Neural cell (in vitro differentiated cells): ENCODE measurements at regions not wholly inside any gene's neighbourhood (a gene's known extent, or its start where the extent isn't known, plus 50 kb on each side); places are given as distances from the start of the nearest gene placed in this dataset.

ENCODE experiments used
- H2AFZ ChIP-seq: fragments of 200-600, 300-800 bp; sonication (generic), shearing (Covaris generic); 2 replicates; pipeline ENCODE4 v1.6.0; 2014; ENCODE audit warnings: low read depth, mild to moderate bottlenecking, antibody characterized with exemption, low read length, moderate library complexity
- H3F3A ChIP-seq: fragments of 200-600 bp; shearing (Covaris generic); 2 replicates; pipeline ENCODE4 v1.6.1; 2016; ENCODE audit warnings: mild to moderate bottlenecking, moderate library complexity, mixed read lengths, antibody characterized with exemption, low read length; ENCODE audit not compliant: insufficient read depth, poor library complexity, severe bottlenecking
- H3K27ac ChIP-seq: fragments of 200-600, 300-800 bp; sonication (generic), shearing (Covaris generic); 2 replicates; pipeline ENCODE4 v1.5.1; 2014; ENCODE audit warnings: mild to moderate bottlenecking, low read length, moderate library complexity
- H3K27me3 ChIP-seq: fragments of 300-800, 200-600 bp; sonication (generic), shearing (Covaris generic); 2 replicates; pipeline ENCODE4 v1.6.0; 2014; ENCODE audit warnings: mild to moderate bottlenecking, low read depth, low read length, moderate library complexity; ENCODE audit not compliant: insufficient read depth
- H3K36me3 ChIP-seq: fragments of 300-800, 200-600 bp; sonication (generic), shearing (Covaris generic); 2 replicates; pipeline ENCODE4 v1.5.1; 2014; ENCODE audit warnings: mild to moderate bottlenecking, antibody characterized with exemption, low read length, moderate library complexity; ENCODE audit not compliant: insufficient read depth
- H3K4me2 ChIP-seq: fragments of 300-800, 200-600 bp; sonication (generic), shearing (Covaris generic); 2 replicates; pipeline ENCODE4 v1.6.0; 2014; ENCODE audit warnings: mild to moderate bottlenecking, low read length
- H3K4me3 ChIP-seq: fragments of 300-800, 200-600 bp; sonication (generic), shearing (Covaris generic); 2 replicates; pipeline ENCODE4 v1.5.1; 2014; ENCODE audit warnings: mild to moderate bottlenecking, low read length, moderate library complexity
- H3K79me2 ChIP-seq: fragments of 200-600 bp; shearing (Covaris generic); replicated peaks from 2 replicates; pipeline ENCODE4 v1.6.0; 2014; ENCODE audit warnings: mild to moderate bottlenecking, low read length, moderate library complexity; ENCODE audit not compliant: insufficient read depth
- H3K9ac ChIP-seq: fragments of 300-800, 200-600 bp; sonication (generic), shearing (Covaris generic); 2 replicates; pipeline ENCODE4 v1.6.1; 2016; ENCODE audit warnings: mild to moderate bottlenecking, low read length, mixed read lengths
- H3K9me2 ChIP-seq: fragments of 200-600 bp; shearing (Covaris generic); 2 replicates; pipeline ENCODE4 v1.6.1; 2016; ENCODE audit warnings: mild to moderate bottlenecking, low read length, mixed read lengths; ENCODE audit not compliant: insufficient read depth
- H3K9me3 ChIP-seq: fragments of 200-600, 300-800 bp; sonication (generic), shearing (Covaris generic); 2 replicates; pipeline ENCODE4 v1.6.1; 2016; ENCODE audit warnings: mild to moderate bottlenecking, mixed run types, low read length, moderate library complexity, mixed read lengths
- H4K20me1 ChIP-seq: fragments of 200-600 bp; shearing (Covaris generic); 2 replicates; pipeline ENCODE4 v1.6.1; 2016; ENCODE audit warnings: mild to moderate bottlenecking, mixed run types; ENCODE audit not compliant: insufficient read depth
- EP300 ChIP-seq: fragments of 450-650 bp; conservative IDR thresholded peaks from 2 replicates; pipeline ENCODE4 v1.6.1; 2014; ENCODE audit warnings: antibody characterized with exemption, mild to moderate bottlenecking, moderate library complexity; ENCODE audit not compliant: poor library complexity, severe bottlenecking
- EZH2 ChIP-seq: fragments of 200-600, 300-800 bp; shearing (Covaris generic), sonication (generic); IDR thresholded peaks from 2 replicates; pipeline ENCODE4 v1.6.1; 2014; ENCODE audit warnings: antibody characterized with exemption, low read length, borderline replicate concordance, mild to moderate bottlenecking; ENCODE audit not compliant: insufficient read depth, poor library complexity, severe bottlenecking
- MXI1 ChIP-seq: fragments of 450-650 bp; conservative IDR thresholded peaks from 2 replicates; pipeline ENCODE4 v1.6.1; 2014; ENCODE audit warnings: antibody characterized with exemption, mild to moderate bottlenecking; ENCODE audit not compliant: poor library complexity, severe bottlenecking
- POLR2AphosphoS5 ChIP-seq: IDR thresholded peaks from 2 replicates; pipeline ENCODE4 v1.6.1; 2012
- RAD21 ChIP-seq: fragments of 450-650 bp; conservative IDR thresholded peaks from 2 replicates; pipeline ENCODE4 v1.6.1; 2014; ENCODE audit warnings: antibody characterized with exemption, mild to moderate bottlenecking, moderate library complexity
- SMC3 ChIP-seq: fragments of 450-650 bp; conservative IDR thresholded peaks from 2 replicates; pipeline ENCODE4 v1.6.1; 2014; ENCODE audit warnings: antibody characterized with exemption, mild to moderate bottlenecking, moderate library complexity; ENCODE audit not compliant: poor library complexity
- TAF1 ChIP-seq: IDR thresholded peaks from 2 replicates; pipeline ENCODE4 v1.6.1; 2012; ENCODE audit warnings: low read depth
- TF ChIP-seq, protein P1 (sequence below): fragments of 450-650 bp; IDR thresholded peaks from 2 replicates; pipeline ENCODE4 v1.5.1; 2014; ENCODE audit warnings: antibody characterized with exemption, mild to moderate bottlenecking, moderate library complexity; ENCODE audit not compliant: poor library complexity, severe bottlenecking
- TF ChIP-seq, protein P2 (sequence below): IDR thresholded peaks from 2 replicates; pipeline ENCODE4 v1.6.1; 2012; ENCODE audit warnings: borderline replicate concordance

GRCh38 chr6:170229851-170230519 is 60.9 kb downstream of the DLL1 start:
- Histone ChIP-seq H2AFZ (no peak overlapping the region), H3K9ac (no peak overlapping the region), H3K27ac (no peak overlapping the region), H3K4me2 (no peak overlapping the region), H3K36me3 (no peaks in the 10 kb centered on the region), H3K4me3 (no peak overlapping the region), H3K9me3 (no peaks in the 10 kb centered on the region), H3K9me2 (no peaks in the 10 kb centered on the region), H3F3A (no peaks in the 10 kb centered on the region), H4K20me1 (no peaks in the 10 kb centered on the region), H3K27me3 (no peaks in the 10 kb centered on the region), H3K79me2 (no peaks in the 10 kb centered on the region)
- no peak for TF ChIP-seq MXI1
- TF ChIP-seq RAD21 = no peak
- TF ChIP-seq POLR2AphosphoS5 = no peak
- TF ChIP-seq SMC3 = no peak
- TF ChIP-seq, protein P1, sequence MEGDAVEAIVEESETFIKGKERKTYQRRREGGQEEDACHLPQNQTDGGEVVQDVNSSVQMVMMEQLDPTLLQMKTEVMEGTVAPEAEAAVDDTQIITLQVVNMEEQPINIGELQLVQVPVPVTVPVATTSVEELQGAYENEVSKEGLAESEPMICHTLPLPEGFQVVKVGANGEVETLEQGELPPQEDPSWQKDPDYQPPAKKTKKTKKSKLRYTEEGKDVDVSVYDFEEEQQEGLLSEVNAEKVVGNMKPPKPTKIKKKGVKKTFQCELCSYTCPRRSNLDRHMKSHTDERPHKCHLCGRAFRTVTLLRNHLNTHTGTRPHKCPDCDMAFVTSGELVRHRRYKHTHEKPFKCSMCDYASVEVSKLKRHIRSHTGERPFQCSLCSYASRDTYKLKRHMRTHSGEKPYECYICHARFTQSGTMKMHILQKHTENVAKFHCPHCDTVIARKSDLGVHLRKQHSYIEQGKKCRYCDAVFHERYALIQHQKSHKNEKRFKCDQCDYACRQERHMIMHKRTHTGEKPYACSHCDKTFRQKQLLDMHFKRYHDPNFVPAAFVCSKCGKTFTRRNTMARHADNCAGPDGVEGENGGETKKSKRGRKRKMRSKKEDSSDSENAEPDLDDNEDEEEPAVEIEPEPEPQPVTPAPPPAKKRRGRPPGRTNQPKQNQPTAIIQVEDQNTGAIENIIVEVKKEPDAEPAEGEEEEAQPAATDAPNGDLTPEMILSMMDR = no peak
- no peak for TF ChIP-seq EZH2
- no peak for TF ChIP-seq TAF1
- TF ChIP-seq EP300 = no peak
- TF ChIP-seq, protein P2, sequence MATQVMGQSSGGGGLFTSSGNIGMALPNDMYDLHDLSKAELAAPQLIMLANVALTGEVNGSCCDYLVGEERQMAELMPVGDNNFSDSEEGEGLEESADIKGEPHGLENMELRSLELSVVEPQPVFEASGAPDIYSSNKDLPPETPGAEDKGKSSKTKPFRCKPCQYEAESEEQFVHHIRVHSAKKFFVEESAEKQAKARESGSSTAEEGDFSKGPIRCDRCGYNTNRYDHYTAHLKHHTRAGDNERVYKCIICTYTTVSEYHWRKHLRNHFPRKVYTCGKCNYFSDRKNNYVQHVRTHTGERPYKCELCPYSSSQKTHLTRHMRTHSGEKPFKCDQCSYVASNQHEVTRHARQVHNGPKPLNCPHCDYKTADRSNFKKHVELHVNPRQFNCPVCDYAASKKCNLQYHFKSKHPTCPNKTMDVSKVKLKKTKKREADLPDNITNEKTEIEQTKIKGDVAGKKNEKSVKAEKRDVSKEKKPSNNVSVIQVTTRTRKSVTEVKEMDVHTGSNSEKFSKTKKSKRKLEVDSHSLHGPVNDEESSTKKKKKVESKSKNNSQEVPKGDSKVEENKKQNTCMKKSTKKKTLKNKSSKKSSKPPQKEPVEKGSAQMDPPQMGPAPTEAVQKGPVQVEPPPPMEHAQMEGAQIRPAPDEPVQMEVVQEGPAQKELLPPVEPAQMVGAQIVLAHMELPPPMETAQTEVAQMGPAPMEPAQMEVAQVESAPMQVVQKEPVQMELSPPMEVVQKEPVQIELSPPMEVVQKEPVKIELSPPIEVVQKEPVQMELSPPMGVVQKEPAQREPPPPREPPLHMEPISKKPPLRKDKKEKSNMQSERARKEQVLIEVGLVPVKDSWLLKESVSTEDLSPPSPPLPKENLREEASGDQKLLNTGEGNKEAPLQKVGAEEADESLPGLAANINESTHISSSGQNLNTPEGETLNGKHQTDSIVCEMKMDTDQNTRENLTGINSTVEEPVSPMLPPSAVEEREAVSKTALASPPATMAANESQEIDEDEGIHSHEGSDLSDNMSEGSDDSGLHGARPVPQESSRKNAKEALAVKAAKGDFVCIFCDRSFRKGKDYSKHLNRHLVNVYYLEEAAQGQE = no peak

- H3K9me3 ChIP-seq = no peaks in the 10 kb centered on the region
- H2AFZ ChIP-seq = no peak overlapping the region
- no peak overlapping the region for H3K9ac ChIP-seq
- H3K79me2 ChIP-seq = no peaks in the 10 kb centered on the region
- no peak overlapping the region for H3K27ac ChIP-seq
- H3K36me3 ChIP-seq = no peaks in the 10 kb centered on the region
- no peak overlapping the region for H3K4me3 ChIP-seq
- H3F3A ChIP-seq = no peaks in the 10 kb centered on the region
- H4K20me1 ChIP-seq = no peaks in the 10 kb centered on the region
- H3K27me3 ChIP-seq = no peaks in the 10 kb centered on the region
- no peak for TF ChIP-seq TAF1
- no peak for TF ChIP-seq SMC3
- no peak for TF ChIP-seq RAD21
- TF ChIP-seq EZH2 = no peak
- TF ChIP-seq, protein P1 = no peak
- no peak for TF ChIP-seq POLR2AphosphoS5
- TF ChIP-seq, protein P2 = no peak
- no peak for TF ChIP-seq EP300
- TF ChIP-seq MXI1 = no peak
- no peak overlapping the region for H3K4me2 ChIP-seq
- H3K9me2 ChIP-seq = no peaks in the 10 kb centered on the region
These were observed 61.5 kb downstream of the DLL1 start for GRCh38 chr6:170229396-170229795.
